NCI-H524 treated with DMSO at 0.1 percent for 48 hours (cell line): ENCODE measurements at regions not wholly inside any gene's neighbourhood (a gene's known extent, or its start where the extent isn't known, plus 50 kb on each side); places are given as distances from the start of the nearest gene placed in this dataset.

Experiments
- DNase-seq: peaks from one replicate; lab custom pipeline; 2025; lab: John Stamatoyannopoulos, UW

DNA sequence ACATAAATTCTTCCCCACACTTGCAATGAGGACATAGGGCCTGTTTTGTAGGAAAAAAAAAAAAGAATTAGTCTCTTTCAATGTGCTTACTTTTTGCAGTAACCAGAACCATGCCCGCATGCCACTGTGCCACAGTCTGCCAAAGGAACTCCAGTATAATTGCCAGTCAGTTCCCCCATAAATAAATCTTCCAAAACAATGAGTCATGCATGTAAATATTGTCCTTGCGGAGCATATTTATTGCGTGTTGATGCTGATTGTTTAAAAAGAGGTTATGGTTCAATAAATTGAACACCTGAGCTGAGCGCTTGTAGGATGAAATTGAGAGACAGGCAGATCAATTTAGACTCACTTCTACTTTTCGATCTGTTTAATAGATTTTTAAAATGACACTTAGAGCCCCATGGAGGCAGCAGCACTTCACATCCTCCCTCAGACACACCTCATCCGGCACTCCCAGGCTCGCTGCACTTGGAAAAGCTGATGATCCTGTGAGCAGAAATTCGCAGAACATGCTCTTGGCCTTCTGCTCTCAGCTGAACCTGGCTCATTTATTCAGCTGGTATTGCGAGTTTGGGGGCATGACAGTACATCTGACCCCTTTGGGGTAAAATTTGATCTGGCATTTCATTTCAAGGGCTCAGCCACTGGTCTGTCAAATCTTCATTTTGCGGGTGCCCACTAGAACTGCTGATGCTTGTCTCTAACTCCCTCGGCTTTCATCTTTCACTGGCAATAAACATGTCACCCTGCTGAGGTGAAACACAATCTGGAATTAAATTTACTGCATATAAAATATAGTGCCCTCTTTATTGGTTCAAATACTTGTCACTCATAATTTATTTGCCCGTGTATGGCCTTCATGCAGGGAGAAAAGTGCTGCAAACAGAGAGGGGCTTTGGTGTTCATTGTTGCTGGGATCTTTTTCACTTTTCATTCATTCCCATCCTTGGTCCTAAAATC is 371.1 kb upstream of the POU3F2 start:
- no peak for DNase-seq

DNA sequence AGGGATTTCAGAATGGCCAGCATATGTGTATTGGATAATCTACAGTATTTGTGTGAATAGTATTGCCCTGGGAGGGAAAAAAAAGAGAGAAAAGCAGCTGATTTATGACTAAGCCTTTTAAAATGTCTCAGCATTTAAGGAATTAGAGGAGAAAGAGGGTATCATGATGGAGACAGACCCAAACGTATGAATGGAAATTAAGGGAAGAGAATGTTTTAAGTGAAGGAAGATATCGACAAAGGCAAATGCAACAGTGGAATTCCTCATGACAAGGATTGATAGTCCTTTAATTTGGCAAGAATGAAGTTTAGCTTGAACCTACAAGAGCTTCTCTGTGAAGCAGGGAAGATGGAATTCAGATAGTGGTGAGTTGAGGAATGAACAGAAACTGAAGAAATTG is 367.3 kb upstream of the POU3F2 start:
- no peak for DNase-seq

DNA sequence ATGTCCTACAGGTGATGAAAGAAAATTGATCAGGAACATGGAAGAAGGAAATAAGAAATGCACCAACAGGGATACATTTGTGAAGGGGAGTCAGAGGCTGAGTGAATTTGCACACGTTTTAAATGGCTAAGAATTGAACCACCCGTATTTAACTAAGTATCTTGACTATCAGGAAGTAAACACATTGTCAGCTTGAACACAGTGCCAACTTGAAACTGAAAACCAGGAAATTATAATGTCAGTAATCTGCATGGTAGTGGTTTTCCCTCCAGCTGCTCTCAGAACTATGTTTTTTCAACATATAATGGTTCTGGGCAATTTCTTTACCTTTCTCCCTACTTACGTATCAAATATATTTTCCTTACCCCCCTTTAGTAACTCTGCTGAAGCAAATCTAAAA is 366.5 kb upstream of the POU3F2 start:
- no peak for DNase-seq

DNA sequence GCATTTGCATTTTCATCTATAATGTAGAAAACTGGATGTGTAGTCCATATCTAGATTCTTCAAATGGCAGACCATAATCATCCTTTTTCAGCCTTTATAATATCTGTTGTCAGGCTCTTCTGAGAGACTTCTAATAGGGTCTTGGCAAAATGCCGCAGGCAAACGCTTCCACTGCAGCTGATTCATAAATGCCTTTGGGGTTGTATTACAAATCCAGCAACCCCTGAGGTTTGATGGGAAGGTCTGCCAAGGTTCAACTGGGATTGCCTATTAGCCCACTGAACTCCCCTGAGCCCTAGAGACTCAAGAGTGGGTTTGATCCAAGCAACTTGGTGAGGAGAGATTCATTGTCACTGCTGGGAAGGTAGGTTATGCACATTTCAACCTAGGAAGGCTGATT is 365.2 kb upstream of the POU3F2 start:
- no peak for DNase-seq

DNA sequence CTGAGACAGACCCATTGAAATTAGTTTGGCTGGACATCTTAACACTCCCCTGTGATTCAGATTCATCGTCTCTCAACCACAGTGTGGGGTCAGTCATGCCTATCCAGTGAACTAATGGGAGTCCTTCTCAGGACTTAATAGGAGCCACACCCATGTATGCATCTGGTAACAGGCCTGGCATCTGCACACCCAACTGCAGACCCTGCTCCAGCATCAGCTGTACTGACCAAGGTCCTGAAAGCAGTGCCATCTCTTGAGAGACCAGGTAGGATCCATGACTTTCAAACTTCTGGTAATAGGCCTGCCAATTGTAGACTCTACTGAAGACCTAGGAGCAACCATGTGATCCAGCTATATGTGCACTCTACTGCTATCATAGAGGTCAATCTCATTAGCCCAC is 363.6 kb upstream of the POU3F2 start:
- no peak for DNase-seq

DNA sequence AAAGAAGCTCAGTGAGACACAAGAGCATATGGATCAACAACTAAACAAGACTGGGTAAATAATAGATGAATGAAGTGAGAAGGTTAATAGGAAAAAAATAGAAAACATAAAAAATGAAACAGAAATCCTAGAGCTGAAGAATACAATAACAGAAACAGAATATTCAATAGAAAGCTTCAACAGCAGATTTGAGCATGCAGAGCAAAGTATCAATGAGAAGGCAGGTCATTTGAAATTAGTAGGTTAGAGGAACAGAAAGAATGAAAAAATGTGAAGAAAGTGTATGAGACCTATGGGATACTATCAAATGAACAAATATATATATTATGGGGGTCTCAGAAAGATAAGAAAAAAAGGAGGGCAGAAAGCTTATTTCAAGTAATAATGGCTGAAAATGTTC is 362.9 kb upstream of the POU3F2 start:
- no peak for DNase-seq

DNA sequence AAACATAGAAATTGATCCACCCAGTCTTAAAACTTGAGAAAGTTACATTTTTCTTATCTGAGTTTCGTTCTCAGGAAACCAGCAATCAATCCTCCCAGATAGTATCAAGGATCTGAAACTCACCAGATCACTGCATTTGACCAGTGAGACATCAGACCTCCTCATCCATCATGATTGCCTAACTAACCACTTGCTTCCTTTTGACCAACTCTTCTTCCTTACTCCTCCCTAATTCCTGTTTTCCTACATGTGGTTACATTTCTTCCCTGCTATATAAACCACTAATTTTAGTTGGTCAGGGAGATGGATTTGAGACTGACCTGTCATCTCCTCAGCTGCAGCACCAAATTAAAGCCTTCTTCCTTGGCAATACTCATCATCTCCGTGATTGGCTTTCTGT is 357.1 kb upstream of the POU3F2 start:
- no peak for DNase-seq

DNA sequence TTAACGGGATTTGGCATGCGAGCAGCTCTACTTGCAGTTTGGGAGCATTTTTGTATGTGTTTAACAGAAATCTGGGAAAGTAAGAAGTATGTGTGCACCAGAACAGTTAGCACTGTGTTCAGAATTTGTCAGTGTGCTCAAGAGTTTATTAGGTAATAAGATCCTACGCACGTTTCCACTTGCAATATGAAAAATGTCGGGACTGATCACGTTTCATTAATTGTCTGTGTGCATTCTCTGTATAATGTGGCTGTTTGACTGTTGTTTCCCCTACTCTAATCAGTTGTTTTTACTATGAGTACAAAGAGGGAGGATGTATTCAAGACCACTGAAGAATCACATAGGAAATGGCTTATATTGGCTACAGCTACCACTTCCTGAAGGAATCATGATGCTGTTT is 349.7 kb upstream of the POU3F2 start:
- DNase-seq: no peak

DNA sequence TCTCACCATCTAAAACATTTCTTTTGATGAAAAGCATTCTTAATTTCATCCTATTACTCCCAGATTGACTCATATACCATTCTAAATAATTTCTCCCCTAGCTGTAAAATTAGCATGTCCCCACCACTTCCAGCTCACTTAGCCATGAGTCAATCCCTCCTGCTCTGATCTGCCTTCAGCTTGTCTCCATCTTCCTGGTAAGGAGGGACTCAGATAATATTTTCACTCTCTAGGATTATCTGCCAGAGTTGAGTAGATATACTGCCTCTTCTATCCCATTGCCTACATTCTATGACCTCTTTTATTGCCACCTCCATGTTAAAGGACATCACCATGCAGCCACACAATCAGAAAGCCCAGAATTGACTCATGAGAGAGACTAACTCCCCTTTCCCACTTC is 348.8 kb upstream of the POU3F2 start:
- no peak for DNase-seq

DNA sequence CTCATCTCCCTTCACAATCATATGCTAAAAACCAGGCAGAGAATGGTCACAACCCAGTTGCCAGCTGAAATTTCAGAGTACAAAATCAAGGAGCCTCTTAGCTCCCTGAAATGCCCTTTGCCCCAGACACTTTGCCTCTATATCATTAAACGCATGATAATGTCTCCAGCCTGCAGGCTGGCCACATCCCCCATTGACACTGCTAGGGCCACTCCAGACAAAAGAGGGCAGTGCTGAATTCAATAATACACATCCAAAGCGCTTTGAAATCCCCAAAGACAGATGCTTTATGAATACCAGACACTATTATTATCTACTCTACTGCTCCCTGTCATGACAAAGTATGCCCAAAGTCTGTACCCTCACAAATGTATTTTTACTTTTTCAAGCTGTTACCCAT is 348.3 kb upstream of the POU3F2 start:
- peak; percentile 80 for DNase-seq

DNA sequence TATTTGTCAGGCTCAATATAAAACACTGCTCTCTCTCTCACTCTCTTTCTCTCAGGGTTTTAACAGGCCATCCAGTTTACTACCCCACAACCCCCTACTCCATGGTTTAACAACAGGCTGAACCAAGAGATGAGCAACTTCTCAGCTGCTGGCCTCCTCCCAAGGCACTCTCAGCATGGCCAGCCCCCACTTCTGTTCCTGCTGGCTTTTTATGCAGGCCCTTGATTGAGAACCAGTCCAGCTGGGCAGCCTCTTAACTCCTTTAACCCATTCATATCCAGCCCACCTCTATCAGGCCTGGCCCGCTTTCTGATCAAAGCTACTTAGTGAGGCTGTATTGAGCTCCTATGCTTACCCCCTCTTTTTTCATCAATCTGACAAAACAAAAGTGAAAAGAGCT is 346.8 kb upstream of the POU3F2 start:
- peak; percentile 81 for DNase-seq

DNA sequence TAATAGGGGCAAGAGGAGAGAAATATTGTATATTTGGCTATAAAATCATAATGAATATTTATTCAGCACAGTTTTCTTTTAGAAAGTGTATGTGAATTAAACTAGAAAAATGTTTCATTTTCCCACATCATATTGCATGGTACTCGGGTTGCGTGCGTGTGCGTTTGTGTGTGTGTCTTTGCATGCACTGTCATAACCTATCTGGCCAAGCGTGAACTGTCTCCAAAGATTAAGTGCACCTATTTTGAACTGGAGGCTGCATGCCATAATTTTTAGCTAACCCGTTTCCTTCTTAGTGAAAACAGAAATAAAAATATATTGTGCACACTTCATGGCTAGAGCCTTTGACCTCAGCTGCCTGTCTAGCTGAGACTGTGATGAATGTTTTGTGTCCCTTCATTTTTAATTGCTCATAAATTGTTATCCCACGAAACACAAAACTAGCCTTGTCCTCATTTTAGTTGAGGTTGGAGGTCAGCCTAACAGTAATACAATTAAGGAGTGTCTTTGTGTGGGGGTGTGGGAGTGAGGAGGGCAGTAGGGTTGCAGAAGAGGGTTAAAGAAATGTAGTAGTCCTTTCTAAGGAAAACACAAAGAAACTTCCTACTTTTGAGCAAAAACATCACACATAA is 336.1 kb upstream of the POU3F2 start:
- no peak for DNase-seq

DNA sequence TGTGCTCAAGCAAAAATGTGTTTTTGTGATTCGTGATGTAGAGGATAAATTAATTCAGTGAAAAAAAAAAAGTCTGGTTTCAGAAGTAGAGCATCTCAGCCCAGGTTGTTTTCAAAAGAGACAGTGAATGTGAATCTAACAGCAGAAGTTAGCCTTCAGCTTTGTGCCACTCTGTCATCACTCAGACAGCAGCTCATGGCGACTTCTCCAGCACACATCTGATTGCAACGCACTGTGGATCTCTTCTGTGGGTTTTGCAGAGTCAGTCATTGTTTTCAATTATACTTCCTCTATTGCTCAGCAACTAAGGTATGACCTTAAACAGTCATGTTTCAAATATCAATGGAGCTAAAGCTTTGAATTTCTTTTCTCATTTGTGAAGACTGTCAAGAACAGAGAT is 335.5 kb upstream of the POU3F2 start:
- no peak for DNase-seq

DNA sequence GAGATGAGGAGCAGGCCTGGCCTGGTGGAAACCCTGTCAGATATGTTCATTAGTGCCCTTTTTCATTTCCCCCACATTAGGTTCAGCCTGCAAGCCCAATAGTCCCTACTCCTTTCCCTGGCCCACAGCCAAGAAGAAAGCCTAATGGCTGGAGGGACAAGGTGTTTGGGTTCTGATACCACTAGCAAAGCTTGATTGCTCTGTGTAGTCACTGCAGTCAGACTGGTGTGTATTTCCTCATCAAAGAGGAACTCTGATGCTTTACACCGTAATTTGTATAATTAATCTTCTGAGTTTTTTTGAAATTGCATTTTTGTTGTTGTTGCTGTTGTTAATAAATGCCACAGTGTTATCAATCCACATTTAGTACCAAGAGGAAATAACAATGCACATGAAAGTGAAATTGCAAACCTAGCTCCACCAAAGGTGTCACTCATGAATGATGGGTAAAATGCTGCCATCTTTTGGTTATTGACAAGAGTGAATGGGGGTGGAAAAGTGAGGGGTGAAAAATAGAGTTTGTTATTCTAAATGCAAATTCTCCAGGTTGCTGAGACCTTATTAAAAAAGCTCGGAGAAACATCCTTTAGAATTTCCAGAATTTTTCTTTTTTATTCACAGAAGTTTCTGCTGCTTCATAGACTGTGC is 320.2 kb upstream of the POU3F2 start:
- peak; percentile 0 for DNase-seq

DNA sequence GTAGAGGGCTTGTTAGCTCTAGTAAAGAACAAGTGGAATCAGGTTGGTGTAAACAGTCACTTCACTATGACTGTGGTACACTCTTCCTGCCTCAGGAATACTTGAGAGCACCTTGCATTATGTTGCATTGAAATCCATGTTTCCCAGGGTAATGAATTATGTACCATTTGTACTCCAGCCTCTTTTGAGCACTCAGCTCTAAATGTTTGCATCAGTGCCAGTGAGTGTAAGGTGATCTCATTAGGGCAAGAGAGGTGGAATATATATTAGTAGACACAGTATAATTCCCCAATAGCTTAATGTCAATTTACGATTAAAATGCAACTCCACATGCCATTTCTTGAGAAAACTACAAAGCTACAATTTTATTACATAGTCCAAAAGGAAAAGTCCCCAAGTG is 319.6 kb upstream of the POU3F2 start:
- no peak for DNase-seq

DNA sequence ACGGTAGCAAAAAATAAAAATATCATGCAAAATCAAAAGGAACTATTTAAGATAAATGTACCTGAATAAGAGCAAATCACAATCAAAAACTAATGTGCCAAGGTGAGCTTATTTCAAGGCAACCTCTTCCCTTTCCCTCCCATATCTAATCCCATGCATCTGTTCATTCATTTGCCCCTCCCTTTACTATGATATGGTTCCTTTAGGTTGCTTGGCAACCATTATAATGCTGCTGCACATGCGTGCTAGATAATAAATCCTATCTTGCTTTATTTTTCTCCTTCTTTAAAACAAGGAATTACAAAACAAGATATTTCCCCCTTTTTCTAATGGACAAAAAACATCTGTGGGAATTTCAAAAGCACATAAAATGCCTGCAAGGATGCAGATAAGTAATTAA is 318.2 kb upstream of the POU3F2 start:
- peak; percentile 89 for DNase-seq

DNA sequence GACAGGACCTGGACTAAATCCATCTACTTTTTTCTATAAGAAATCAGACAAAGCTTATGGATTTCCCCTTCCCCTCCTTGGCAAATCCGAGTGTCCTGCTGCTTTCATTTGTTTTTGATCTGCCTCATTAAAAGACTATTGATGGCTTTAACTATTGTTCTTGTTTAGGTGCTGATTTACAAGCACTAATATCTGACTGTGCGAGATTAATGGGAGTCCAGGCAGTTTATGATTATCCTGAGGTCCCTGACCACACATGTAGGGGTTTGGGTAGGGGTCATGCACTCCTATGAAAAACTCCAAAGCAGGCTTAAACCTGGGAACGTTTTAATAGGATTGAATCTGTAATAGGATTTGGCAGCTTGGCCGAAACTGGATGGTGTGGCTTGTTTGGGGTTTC is 317.5 kb upstream of the POU3F2 start:
- DNase-seq: peak; percentile 2

DNA sequence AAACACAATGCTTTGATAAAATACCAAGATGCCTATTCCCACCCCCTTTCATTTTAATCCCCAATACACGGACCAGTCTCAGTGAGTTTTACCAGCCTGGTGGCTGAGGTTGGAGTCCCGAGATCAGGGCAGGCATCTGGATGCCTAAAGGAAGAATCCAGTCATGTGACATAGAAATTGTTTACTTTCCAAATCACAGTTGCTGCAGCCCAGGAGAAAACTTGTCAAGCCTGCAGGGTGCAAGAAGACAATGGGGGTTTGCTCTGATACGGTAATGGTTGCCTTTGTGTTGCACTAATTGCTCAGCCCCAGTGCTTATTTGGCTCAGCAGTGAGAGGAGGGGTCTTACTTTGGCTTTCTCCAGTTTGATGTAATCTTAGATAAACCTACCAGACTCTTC is 308.5 kb upstream of the POU3F2 start:
- DNase-seq: no peak

DNA sequence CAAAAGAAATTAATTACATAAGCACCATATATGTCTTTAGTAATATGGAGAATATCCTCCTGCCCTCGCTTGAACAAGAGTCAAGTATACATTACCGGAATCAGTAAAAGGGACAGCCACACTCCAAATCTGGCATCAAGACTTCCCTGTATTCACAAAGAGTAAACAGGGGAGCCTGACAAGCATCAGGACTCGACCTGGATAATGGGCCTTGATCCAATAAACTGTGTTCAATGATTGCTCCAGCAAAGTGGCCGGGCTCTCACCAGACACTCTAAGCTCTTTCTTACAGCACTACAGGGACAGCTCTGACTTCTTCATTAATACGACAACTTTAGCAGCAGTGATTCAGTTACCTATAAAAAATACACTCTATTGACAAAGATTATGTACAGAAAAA is 307.9 kb upstream of the POU3F2 start:
- DNase-seq: no peak

DNA sequence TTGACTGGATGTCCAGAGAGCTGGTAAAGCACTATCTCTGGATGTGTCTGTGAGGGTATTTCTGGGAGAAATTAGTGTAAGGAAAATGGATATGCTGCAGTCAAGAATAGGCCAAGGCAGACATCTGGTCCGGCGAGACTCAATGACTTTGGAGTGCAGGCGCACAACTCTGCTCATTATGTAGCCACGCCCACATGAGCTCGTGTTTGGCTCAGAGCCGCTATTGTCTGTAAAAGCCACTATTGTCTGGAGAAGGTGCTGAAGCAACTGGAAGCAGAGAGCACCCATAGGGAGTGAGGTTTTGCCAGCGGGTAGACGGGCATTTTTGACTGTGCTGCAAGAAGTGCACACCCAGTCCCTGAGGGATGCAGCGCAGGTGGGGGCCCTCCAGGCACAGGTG is 305.0 kb upstream of the POU3F2 start:
- peak; percentile 5 for DNase-seq

DNA sequence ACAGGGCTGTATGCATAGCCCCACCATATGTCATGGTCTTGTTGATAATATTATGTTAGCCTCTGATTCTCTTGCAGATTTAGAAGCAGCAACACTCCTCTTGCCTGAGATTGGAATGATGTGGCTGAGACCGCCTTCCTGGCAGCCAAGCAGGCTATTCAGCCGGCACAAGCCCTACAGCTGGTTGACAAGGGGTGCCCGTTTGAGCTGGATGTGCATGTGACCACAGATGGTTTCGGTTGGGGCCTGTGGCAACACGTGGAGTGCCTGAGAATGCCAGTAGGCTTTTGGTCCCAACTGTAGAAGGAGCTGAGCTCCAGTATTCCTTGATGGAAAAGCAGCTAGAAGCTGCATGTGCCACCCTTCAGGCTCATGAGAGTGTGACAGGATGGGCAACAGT is 303.6 kb upstream of the POU3F2 start:
- no peak for DNase-seq

DNA sequence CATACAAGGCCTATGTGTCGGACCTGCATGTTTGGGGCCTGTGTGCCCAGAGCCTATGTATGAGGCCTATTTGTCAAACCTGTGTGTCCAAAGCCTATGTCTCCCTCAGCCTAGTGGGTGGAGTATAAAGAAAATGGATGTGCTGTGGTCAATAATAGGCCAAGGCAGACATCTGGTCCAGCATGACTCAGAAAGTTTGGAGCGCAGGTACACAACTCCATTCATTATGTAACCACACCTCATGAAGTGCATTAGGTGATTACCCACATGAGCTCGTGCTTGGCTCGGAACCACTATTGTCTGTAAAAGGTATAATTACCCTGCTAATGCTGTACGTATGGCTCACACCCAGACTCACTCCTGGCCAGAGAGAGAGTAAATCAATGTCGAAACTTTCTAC is 302.4 kb upstream of the POU3F2 start:
- DNase-seq: no peak

DNA sequence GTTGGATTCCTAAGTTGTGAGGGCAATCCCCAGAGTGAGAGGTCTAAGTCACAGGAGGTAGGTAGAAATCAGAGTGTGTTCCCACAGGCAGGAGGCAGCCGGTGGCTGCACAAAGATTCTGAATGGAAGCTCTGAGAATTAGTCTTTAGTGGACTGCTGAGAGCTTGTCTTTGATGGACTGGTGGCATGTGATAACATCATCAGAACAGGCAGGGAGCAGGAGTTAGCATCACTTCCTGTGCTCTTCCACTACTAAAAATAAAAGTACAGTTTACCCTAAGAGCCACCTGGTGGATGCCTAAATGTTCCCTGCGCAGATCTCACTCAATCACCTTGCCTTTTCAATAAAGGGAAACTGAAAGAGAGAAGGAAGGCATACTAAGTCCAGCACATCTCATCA is 294.6 kb upstream of the POU3F2 start:
- DNase-seq: no peak
